T-helper 22 cell (primary cell): ENCODE measurements at regions not wholly inside any gene's neighbourhood (a gene's known extent, or its start where the extent isn't known, plus 50 kb on each side); places are given as distances from the start of the nearest gene placed in this dataset.
"Not testable (repeated sequence)": the region's sequence is repeated elsewhere in the genome, so short reads cannot be mapped to it uniquely, and the experiment has no call there.

ENCODE experiments used
- DNase-seq: peaks from one replicate; pipeline ENCODE4 v3.0.0-alpha.2; 2020; ENCODE audit warnings: low read depth

DNA sequence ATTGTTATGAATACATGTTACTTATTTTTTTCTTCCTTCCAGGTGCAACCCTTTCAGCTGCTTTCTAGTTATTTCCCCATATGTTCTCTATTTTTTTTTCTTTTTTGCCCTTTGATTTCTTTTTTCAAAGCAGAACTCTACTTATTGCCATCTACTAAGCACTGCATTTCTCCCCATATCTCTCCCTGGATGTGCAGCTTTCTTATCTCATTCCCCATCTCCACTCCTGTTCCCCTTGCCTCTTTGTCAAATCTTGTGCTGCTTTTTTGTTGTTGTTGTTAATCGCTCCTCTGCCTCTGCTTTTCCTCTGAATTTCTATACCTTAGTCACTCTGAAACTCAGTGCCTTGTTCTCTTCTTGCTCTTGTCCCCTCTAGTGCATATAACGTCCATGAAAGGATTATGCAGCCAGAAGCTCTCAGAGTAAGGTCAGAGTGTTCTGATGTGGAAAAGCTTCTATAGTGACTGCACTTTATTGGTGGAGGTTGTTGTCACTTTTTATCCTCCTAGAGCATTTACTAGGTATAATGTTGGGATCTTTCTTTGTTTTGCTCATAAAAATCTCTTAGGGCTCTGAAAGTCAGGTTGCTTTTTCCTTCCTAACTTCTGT, 51.1 kb upstream of the JADE1 start:
- DNase-seq = no peak

DNA sequence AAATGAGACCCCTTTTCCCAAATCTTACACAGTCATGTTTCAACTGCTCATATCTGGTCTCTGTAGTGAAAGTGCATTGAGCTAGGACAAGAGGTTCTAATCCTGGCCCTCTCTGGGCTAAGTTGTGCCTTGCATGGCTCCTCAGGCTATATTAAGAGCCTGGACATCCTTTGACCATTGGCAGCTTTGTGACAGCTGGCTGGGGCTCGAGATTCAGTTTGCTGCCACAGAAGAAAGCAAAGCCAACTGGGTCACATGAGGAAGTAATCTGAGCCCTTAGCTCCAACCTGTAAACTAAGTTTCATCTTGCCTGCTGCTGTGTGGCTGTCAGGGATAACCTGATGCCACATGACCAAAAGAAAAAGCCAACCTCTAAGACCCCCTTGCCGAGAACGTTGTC, 51.8 kb upstream of the JADE1 start:
- no peak for DNase-seq

DNA sequence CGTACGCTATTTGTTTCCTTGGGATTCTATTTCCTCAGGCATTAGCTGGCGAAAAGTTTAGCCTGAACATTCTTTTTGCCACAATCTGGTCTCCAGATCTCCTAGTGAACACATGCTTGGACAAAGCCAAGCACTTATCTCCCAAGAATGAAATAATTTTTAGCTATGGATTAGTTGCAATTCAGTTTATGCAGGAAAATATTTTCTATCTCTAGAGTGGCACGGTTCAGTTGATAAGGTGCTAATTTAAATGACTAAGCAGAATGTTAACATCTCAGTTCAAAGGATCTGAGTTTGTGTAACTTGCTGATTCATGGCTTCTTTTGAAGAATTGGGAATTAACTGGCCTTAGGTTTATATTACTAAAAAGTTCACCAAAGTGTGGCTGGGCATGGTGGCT, 58.1 kb upstream of the JADE1 start:
- no peak for DNase-seq

DNA sequence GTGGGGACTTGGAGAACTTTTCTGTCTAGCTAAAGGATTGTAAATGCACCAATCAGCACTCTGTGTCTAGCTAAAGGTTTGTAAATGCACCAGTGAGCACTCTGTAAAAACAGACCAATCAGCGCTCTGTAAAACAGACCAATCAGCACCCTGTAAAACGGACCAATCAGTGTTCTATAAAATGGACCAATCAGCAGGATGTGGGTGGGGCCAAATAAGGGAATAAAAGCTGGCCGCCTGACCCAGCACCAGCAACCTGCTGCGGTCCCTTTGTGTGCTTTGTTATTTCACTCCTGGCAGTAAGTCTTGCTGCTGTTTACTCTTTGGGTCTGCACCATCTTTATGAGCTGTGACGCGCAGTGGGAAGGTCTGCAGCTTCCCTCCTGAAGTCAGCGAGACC, 67.8 kb upstream of the JADE1 start:
- not testable (repeated sequence) for DNase-seq

DNA sequence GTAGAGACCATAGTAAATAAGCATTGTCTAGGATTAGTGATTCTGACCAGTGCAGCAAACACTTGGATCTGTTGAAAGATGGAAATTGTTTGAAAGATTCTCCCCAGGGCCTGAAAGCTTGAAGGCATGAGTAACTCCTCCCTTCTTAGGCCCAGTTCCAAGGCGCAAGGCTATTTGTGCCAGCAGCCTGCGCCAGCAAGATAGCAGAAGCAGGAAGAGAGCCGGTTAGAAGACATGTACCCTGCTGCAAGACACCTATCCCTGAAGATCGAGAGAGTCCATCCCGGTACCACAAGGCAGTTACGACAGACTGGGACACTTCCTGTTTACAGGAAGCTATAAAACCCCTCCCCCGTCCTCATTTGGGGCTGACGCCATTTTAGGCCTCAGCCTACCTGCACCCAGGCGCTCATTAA, 72.4 kb upstream of the JADE1 start:
- no peak for DNase-seq

DNA sequence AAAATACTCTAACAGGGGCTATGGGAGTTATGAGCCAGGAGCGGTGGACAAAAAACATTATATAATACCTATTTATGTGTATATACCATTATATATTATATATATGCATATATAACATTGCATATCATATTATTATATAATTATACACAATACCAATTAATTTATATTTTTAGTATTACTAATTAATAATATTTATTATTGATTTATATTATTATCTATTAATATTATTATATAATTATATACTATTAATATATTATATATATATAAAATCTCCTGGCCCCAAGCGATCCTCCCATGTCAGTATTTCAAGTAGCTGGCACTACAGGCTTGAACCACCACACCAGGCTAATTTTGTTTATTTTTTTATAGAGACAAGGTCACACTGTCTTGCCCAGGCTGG, 73.8 kb upstream of the JADE1 start:
- DNase-seq = no peak

DNA sequence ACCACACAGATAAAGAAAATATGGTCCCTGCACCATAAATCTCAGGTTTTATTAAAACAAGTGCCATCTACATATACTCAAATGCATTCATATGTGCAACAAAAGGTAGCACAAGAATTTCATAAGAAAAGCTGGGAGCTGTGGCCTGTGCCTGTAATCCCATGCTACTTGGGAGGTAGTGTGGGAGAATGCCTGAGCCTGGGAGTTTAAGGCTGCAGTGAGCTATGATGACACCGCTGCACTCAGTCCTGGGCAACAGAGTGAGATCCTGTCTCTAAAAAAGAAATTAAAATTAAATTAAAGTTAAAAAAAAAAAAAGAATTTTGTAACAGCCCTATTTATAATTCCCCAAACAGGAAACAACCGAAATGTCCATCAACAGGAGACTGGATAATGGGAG, 81.3 kb upstream of the JADE1 start:
- no peak for DNase-seq

DNA sequence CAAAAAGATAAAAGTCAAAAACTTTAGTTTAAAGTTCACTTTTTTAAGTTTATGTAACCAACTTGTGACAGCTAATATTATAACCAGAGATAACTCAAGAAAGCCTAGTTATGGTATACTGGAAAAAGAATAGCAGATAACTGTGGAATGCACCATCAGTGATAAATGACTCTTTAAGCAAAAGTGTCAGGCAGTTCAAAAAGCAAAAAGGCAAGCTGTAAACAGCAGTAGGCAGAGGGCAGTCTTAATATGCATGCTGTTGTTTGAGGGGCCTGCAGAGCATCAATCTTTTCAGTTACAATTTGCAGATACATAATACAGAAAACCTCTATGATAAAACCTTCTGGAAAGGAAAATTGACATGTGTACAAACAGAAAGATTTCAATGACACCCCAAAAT, 81.8 kb upstream of the JADE1 start:
- DNase-seq = no peak

DNA sequence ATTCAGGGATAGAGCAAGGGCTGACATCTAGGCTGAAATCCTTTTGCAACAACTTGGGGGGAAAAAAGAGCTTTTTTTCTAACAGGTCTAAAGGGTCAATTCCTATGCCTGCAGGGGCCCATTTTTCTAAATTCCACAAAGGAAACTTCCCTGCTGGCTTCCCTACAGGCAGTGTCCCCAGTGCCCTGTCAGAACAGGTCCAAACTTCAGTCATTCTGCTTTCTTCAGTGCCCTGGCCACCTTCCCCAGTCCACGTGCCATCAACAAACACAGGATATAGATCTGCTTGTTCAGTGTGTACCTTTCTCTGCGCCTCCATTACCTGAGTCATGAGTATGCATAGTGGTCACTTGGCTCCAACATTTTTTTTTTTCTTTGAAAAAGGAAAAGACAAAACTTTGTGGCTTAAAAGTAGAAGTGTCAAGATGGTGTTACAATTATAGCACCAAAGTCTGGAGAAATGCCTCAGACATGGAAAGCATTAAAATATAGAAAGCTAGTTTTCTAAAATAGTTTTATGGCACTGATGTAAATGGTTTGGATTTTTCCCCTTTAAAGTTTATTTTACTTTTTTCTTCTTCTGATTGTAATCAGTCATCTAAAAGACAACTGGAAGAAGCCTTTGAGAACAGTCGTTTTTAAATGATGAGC, 84.0 kb upstream of the JADE1 start:
- no peak for DNase-seq

DNA sequence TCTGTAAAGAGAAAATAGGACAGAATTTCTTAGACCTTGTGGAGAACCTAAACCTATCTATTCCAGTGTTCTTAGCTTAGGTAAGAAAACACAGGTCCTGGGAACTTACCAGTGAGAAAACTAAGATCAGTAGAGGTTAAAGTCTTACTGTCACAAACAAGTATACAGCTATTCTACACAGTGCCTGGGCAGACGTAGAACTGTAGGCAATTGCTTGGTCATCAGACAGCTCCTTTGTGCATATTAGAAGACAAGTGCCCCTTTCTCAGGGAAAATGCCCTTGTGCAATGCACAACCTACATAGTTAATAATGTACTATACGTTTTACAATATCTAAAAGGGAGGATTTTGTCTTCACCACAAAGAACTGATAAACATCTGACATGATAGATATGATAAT, 86.6 kb upstream of the JADE1 start:
- no peak for DNase-seq

DNA sequence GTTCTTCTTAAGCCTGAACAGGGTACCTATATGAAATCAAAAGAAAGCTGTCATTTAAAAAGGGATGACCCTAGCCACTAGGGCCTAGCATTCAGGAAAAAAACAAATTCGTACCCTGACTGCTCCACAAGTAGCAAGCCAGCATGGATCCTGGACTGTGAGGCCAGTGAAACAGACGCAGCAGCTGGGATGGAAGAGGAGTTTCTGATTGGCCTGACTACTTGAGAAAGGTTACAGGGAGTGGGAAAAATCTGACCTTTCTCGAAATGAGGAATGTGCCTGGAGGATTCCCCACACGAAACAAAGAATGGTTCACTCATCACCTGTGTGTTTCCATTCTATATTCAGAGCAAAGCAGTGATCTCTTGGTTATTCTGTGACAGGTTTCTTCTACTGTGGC, 87.6 kb upstream of the JADE1 start:
- no peak for DNase-seq

DNA sequence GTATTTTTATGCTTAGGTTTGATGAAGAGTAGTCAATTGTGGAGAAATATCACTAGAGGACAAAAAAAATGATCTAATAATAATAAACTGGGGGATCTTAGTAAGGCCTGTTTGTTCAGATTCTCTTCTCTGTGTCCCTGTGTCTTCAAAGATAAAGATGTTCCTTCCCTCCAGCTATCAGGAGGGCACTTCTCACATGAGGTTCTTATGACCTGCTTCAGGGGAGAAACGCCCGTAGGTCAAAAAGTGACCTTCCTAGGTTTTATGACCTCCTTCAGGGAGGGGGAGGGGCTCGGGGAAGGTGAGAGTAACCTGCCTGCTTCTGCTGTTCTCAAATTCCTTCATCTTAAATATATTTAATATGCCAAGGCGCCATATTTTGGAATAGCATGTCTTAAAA, 89.2 kb upstream of the JADE1 start:
- no peak for DNase-seq

DNA sequence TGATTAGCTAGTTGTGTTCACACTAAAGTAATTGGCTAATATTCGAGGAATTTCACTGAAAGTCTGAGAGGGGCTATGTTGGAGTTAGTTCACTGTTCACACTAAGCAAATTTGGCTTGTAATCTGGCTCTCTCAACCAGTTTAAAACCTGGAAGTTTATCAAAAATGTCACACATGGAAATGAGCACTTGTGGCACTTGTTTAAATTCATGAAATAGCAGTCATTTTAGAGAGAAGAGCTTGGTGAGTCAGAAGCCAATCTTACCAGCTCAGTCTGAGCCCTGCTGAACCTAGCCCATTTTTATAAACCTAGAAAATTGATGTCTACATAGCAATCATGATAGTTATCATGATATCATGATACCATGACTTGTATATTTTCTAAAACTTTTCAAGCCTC, 90.7 kb upstream of the JADE1 start:
- DNase-seq = no peak

DNA sequence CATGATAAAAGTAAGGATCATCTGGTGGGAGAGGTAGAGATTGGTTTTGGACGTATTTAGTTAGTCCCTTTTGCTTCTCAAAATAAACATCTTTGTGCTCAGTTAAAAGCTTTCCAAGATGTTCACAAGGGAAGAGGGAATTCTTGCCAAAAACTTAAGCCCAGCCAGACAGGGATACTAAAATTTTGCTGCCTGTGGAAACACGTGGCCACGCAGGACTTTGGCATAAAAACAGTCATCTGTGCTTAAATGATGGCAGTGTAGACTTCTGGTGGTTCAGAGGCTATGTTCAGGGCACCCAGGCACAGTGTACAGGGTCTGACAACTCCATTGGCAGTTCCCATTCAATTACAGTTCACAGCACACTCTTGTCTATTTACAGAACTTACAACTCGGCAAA, 93.2 kb upstream of the JADE1 start:
- DNase-seq = no peak

DNA sequence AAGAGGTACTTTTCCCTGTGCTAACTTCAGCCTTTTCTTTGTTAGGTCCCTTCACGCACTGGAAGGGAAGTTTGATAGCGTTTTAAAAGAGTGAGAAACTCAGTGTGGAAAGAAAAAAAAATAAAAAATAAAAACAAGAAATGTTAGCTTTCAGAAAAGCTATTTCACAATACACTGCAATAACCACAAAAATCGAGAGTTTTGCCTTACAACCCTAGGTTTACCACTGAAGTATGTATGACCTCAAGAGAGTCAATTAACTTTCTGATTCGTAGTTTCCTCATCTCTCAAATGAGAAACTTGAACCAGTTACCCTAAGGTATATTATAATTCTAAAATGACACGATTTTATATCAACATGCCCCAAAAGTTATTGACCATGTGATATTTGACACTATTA, 93.9 kb upstream of the JADE1 start:
- no peak for DNase-seq

DNA sequence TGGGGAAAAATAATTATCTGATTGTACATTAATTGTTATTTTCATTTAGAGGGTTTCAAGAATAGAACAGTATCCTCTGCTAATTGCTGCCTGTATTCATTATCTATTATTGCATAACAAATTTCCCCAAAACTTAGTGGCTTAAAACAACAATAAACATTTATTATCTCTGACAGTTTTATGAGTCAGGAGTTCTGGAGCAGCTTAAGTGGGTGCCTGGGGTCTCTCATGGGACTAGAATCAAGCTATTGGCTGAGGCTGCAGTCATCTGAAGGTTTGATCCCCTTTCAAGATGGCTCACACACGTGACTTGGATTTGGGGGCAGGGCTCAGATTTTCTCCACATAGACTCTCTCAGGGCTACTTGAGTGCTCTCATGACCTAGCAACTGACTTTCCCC, 98.1 kb upstream of the JADE1 start:
- no peak for DNase-seq

DNA sequence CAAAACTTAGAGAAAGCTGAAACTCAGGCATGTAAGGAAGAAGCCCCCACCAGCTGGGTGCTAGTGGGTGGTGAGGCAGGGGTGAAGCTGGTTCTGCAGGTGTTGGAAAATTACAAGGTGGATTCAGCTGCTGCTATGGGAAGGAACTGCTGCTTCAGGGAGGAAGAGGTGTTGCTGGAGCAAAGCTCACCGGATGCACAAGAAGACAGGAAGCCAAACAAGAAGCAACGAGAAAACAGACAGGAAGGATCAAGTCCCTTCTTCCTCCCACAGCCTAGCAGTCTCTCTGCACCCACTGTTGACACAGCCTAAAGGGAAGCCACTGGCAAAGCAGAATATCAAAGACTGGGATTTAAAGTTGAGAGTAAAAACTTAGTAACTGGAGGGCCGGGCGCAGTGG, 100.2 kb upstream of the JADE1 start:
- DNase-seq = no peak

DNA sequence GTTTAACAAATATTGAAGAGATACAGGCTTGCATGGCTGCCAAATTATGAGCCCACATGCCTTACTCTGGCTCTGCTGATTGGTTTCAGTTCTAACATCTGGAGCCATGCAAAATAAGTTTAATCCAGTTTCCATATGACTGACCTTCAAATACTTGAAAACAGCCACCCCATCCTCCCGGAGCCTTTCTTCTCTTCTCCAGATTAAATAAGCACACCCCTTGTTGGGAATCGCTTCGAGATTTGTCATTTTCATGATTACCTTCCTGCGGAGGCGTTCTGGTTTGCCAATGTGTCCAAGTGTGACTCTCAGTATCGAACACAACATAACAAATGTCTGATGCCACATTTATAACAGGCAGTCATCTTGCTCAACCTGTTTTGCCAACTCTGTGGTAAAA, 101.6 kb upstream of the JADE1 start:
- DNase-seq = no peak

DNA sequence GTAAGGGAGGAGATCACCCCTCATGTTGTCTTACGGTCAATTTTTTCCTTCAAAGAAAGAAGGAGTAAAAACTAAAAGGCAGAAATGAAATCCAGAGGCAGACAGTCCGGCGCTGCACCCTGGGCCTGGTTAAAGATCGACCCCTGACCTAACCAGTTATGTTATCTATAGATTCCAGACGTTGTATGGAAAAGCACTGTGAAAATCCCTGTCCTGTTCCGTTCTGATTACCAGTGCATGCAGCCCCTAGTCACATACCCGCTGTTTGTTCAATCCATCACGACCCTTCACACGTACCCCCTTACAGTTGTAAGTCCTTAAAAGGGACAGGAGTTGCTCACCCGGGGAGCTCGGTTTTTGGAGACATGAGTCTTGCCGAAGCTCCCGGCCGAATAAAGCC, 105.6 kb upstream of the JADE1 start:
- no peak for DNase-seq

DNA sequence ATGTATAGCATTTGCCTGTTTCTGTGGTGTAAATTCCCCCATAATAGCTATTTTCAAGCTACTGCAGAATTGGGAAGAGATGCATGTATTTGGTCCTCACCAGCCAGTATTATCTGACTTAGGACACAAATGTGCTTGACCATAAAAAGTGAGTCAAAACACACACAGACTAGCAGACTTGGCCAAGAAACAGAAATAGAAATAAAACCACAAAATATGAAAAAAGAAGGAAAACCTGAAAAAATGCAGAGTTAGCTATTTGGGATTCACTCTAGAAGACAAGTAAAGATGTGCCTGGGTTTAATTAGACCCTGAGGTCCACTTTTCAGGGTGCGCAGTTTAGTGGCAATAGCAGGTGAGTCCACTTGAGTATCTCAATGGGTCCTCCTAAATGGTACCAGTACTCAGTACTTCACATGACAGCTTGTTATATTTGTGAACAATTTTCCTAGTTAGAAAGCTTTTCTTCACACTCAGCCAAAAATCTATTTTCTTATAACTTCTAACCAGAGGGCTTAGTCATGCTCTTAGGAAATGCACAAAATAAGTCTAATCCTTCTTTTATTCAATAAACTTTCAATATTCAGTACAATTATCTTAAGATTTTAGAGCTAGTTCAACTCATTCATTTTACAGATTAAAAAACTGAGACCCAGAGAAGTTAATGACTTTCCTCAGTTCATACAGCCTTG, 108.7 kb upstream of the JADE1 start:
- no peak for DNase-seq

DNA sequence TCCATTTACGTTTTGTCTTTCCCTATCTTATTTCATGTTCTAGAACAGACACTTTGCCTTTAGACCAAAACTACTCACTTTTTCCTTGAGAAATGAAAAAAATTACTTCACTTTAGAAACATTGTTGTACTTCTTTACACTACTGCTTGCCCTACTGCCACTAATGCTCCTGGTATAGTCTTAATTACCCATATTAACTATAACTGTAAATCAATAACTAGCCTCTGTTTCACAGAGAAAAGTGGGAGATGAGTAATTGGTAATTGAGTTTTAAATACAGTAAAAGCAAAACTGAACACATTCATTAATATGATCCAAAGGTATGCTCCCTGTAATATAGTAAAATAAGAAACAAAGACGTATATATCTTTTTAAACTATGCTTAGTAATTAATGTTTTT, 111.1 kb upstream of the JADE1 start:
- no peak for DNase-seq

DNA sequence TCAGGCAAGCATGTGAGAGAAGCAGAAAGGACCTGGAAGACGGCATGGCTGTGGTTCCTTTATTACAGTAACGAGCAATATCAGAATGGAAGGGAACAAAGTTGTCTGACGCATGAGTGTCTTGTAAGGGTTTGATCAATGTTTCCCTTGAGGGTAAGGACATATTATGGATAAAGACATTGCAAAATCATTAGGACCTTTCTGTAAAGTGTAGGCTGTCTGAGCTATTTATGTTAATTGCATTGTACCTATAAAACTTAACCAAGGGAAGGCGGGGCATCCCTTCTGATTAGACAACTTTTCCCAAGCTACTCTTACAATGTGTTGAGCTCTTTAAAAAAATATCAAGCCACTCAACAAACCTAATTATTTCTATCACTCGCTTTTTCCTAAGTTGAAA, 112.2 kb upstream of the JADE1 start:
- no peak for DNase-seq

DNA sequence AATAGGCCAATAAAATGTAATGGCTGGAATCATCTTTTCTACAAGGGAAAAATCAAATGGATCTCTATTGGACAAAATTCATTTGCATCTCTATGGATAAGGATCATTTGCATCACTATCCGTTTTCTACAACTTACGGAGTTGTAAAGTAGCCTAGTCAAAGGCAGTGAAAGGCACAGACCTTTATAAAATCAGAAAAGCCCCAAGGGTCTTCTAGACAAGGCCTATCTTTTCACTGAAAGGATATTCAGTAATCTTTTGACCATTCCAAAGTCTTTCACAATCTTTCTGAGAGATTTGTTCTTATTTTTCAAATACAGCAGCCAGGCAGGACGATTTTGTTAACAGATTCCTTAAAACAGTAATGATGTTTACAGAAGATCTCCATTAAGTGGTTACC, 119.5 kb upstream of the JADE1 start:
- DNase-seq = no peak

DNA sequence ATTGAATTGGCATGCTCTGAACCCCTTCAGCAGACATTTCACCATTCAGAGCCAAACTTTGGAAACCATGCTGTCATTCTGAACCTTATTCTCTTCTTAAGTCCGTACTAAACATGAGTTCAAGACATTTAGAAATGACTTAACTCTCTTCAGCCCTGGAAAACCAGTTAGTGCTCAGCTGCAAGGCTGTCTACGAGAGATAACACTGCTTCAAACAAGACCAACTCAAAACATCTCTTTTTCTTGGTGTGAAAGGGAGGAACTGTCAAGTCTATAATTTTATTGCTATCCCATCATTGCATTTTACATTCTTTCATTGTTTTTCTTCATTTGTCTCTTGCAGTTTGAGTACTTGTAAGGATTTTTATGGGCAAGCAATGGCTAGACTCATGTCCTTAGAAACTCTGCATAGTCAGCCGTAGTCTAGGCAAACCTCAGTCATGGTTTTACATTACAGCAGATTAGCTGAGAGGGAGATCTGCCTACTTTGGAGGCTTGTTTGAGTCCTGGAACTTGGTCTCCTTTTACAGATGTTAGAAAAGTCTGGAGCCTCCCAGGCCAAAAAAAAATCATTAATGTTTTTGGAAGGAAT, 120.6 kb upstream of the JADE1 start:
- DNase-seq = no peak
